ENCODE measurements at regions not wholly inside any gene's neighbourhood (a gene's known extent, or its start where the extent isn't known, plus 50 kb on each side); places are given as distances from the start of the nearest gene placed in this dataset.

DNA sequence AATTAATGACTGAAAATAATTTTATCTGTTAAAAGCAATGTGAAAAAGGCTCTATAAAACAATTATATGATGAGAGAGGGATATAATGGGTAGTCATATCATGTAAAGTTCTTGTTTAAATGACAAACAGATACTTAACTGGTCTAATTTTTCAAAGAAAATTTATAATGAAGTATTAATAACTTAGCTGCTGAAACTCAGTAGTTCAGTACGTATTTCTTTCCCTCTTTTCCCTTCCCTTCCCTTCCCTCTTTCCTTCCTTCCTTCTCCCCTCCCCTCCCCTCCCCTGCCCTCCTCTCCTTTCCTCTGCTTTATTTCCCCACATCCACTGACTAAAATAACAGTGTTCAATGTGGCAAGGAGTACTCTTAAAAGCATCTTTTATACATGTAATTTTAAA, 123.1 kb upstream of the PTGFR start:
- TF ChIP-seq, protein P1, sequence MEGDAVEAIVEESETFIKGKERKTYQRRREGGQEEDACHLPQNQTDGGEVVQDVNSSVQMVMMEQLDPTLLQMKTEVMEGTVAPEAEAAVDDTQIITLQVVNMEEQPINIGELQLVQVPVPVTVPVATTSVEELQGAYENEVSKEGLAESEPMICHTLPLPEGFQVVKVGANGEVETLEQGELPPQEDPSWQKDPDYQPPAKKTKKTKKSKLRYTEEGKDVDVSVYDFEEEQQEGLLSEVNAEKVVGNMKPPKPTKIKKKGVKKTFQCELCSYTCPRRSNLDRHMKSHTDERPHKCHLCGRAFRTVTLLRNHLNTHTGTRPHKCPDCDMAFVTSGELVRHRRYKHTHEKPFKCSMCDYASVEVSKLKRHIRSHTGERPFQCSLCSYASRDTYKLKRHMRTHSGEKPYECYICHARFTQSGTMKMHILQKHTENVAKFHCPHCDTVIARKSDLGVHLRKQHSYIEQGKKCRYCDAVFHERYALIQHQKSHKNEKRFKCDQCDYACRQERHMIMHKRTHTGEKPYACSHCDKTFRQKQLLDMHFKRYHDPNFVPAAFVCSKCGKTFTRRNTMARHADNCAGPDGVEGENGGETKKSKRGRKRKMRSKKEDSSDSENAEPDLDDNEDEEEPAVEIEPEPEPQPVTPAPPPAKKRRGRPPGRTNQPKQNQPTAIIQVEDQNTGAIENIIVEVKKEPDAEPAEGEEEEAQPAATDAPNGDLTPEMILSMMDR (tag by site-specific recombination; IDR thresholded peaks at IDR 0.05) = no peak
- TF ChIP-seq ZBTB1 (tag by site-specific recombination; IDR thresholded peaks at IDR 0.05) (no peak), GLIS1 (tag by site-specific recombination; IDR thresholded peaks at IDR 0.05) (no peak), ZNF248 (tag by site-specific recombination; IDR thresholded peaks at IDR 0.05) (no peak), SALL2 (tag by site-specific recombination; IDR thresholded peaks at IDR 0.05; ENCODE audit: borderline replicate concordance) (no peak), GLI2 (tag by site-specific recombination; IDR thresholded peaks at IDR 0.05; ENCODE audit: borderline replicate concordance, low read depth) (no peak), ZNF274 (IDR thresholded peaks at IDR 0.05; ENCODE audit: low read length) (no peak), ZNF274 (tag by site-specific recombination; IDR thresholded peaks at IDR 0.05; ENCODE audit: borderline replicate concordance) (no peak), ZNF2 (tag by site-specific recombination; IDR thresholded peaks at IDR 0.05) (no peak), ZNF660 (tag by site-specific recombination; IDR thresholded peaks at IDR 0.05) (no peak), SP2 (tag by site-specific recombination; IDR thresholded peaks at IDR 0.05) (no peak), ZNF23 (tag by site-specific recombination; IDR thresholded peaks at IDR 0.05; ENCODE audit: borderline replicate concordance) (no peak), ZBTB7A (tag by site-specific recombination; IDR thresholded peaks at IDR 0.05; ENCODE audit: low read depth) (no peak), MYNN (tag by site-specific recombination; IDR thresholded peaks at IDR 0.05; ENCODE audit: borderline replicate concordance) (no peak)
- TF ChIP-seq, protein P2, sequence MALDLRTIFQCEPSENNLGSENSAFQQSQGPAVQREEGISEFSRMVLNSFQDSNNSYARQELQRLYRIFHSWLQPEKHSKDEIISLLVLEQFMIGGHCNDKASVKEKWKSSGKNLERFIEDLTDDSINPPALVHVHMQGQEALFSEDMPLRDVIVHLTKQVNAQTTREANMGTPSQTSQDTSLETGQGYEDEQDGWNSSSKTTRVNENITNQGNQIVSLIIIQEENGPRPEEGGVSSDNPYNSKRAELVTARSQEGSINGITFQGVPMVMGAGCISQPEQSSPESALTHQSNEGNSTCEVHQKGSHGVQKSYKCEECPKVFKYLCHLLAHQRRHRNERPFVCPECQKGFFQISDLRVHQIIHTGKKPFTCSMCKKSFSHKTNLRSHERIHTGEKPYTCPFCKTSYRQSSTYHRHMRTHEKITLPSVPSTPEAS (tag by site-specific recombination; IDR thresholded peaks at IDR 0.05) = no peak

Measured in HEK293 (cell line).